ENCODE measurements at regions not wholly inside any gene's neighbourhood (a gene's known extent, or its start where the extent isn't known, plus 50 kb on each side); places are given as distances from the start of the nearest gene placed in this dataset.

GRCh38 chr3:17935222-17935621, 192.8 kb upstream of the TBC1D5 start:
- H3K36me3 Mint-ChIP-seq (ENCODE audit: low read depth) = no peaks in the 10 kb centered on the region
- ATAC-seq (no peak), DNase-seq (no peak)
- no peaks in the 10 kb centered on the region for H3K4me1 Mint-ChIP-seq
- no peak overlapping the region for H3K27ac Mint-ChIP-seq
- H3K4me3 Mint-ChIP-seq = no peak overlapping the region
- H3K27me3 Mint-ChIP-seq = peaks cover 38% of the 10 kb centered on the region
- peaks cover 4% of the 10 kb centered on the region for H3K9me3 ChIP-seq (ENCODE audit: control insufficient read depth, low read length, poor library complexity, severe bottlenecking)

- no peak for ATAC-seq
- no peak overlapping the region for H3K4me3 Mint-ChIP-seq
- H3K4me1 Mint-ChIP-seq = no peaks in the 10 kb centered on the region
- DNase-seq = no peak
- H3K27ac Mint-ChIP-seq = no peak overlapping the region
- H3K27me3 Mint-ChIP-seq = peaks cover 43% of the 10 kb centered on the region
- H3K9me3 ChIP-seq (ENCODE audit: control insufficient read depth, low read length, poor library complexity, severe bottlenecking) = peaks cover 4% of the 10 kb centered on the region
- no peaks in the 10 kb centered on the region for H3K36me3 Mint-ChIP-seq (ENCODE audit: low read depth)
These were observed 189.8 kb upstream of the TBC1D5 start for GRCh38 chr3:17932136-17932771.

- no peak overlapping the region for H3K4me3 Mint-ChIP-seq
- DNase-seq (no peak), ATAC-seq (no peak)
- H3K27ac Mint-ChIP-seq = no peak overlapping the region
- H3K27me3 Mint-ChIP-seq = peaks cover 36% of the 10 kb centered on the region
- no peaks in the 10 kb centered on the region for H3K4me1 Mint-ChIP-seq
- H3K9me3 ChIP-seq (ENCODE audit: control insufficient read depth, low read length, poor library complexity, severe bottlenecking) = peaks cover 4% of the 10 kb centered on the region
- no peaks in the 10 kb centered on the region for H3K36me3 Mint-ChIP-seq (ENCODE audit: low read depth)
These were observed 188.7 kb upstream of the TBC1D5 start for GRCh38 chr3:17931131-17931530.

GRCh38 chr3:17928502-17929145, 186.2 kb upstream of the TBC1D5 start:
- ATAC-seq = no peak
- H3K9me3 ChIP-seq (ENCODE audit: control insufficient read depth, low read length, poor library complexity, severe bottlenecking) = no peaks in the 10 kb centered on the region
- Mint-ChIP-seq H3K4me1 (no peaks in the 10 kb centered on the region), H3K4me3 (no peak overlapping the region), H3K27ac (no peak overlapping the region), H3K36me3 (ENCODE audit: low read depth) (no peaks in the 10 kb centered on the region), H3K27me3 (peaks cover 14% of the 10 kb centered on the region)
- no peak for DNase-seq

- Mint-ChIP-seq H3K4me1 (no peaks in the 10 kb centered on the region), H3K27ac (no peak overlapping the region), H3K4me3 (no peak overlapping the region), H3K27me3 (peaks cover 14% of the 10 kb centered on the region), H3K36me3 (ENCODE audit: low read depth) (no peaks in the 10 kb centered on the region)
- no peak for ATAC-seq
- H3K9me3 ChIP-seq (ENCODE audit: control insufficient read depth, low read length, poor library complexity, severe bottlenecking) = no peaks in the 10 kb centered on the region
- no peak for DNase-seq
These were observed 184.6 kb upstream of the TBC1D5 start for GRCh38 chr3:17927036-17927435.

GRCh38 chr3:17915341-17915740, 172.9 kb upstream of the TBC1D5 start:
- peaks cover 52% of the 10 kb centered on the region for H3K27me3 Mint-ChIP-seq
- DNase-seq = no peak
- no peak for ATAC-seq
- H3K27ac Mint-ChIP-seq = no peak overlapping the region
- H3K9me3 ChIP-seq (ENCODE audit: control insufficient read depth, low read length, poor library complexity, severe bottlenecking) = no peaks in the 10 kb centered on the region
- H3K36me3 Mint-ChIP-seq (ENCODE audit: low read depth) = no peaks in the 10 kb centered on the region
- no peak overlapping the region for H3K4me3 Mint-ChIP-seq
- no peaks in the 10 kb centered on the region for H3K4me1 Mint-ChIP-seq

GRCh38 chr3:17913359-17913758, 170.9 kb upstream of the TBC1D5 start:
- peaks cover 49% of the 10 kb centered on the region for H3K27me3 Mint-ChIP-seq
- no peaks in the 10 kb centered on the region for H3K4me1 Mint-ChIP-seq
- ATAC-seq (no peak), DNase-seq (no peak)
- no peaks in the 10 kb centered on the region for H3K9me3 ChIP-seq (ENCODE audit: control insufficient read depth, low read length, poor library complexity, severe bottlenecking)
- H3K27ac Mint-ChIP-seq = no peak overlapping the region
- H3K36me3 Mint-ChIP-seq (ENCODE audit: low read depth) = no peaks in the 10 kb centered on the region
- H3K4me3 Mint-ChIP-seq = no peak overlapping the region

- ATAC-seq = no peak
- H3K27me3 Mint-ChIP-seq = peaks cover 42% of the 10 kb centered on the region
- DNase-seq = no peak
- H3K9me3 ChIP-seq (ENCODE audit: control insufficient read depth, low read length, poor library complexity, severe bottlenecking) = no peaks in the 10 kb centered on the region
- no peaks in the 10 kb centered on the region for H3K4me1 Mint-ChIP-seq
- no peaks in the 10 kb centered on the region for H3K36me3 Mint-ChIP-seq (ENCODE audit: low read depth)
- H3K27ac Mint-ChIP-seq = no peak overlapping the region
- H3K4me3 Mint-ChIP-seq = no peak overlapping the region
These were observed 169.7 kb upstream of the TBC1D5 start for GRCh38 chr3:17911986-17912760.

GRCh38 chr3:17910922-17911321, 168.5 kb upstream of the TBC1D5 start:
- Mint-ChIP-seq H3K36me3 (ENCODE audit: low read depth) (no peaks in the 10 kb centered on the region), H3K4me1 (no peaks in the 10 kb centered on the region), H3K27ac (no peak overlapping the region), H3K27me3 (peaks cover 43% of the 10 kb centered on the region), H3K4me3 (no peak overlapping the region)
- H3K9me3 ChIP-seq (ENCODE audit: control insufficient read depth, low read length, poor library complexity, severe bottlenecking) = no peaks in the 10 kb centered on the region
- ATAC-seq (no peak), DNase-seq (no peak)

GRCh38 chr3:17909714-17910113, 167.3 kb upstream of the TBC1D5 start:
- peaks cover 45% of the 10 kb centered on the region for H3K27me3 Mint-ChIP-seq

GRCh38 chr3:17908399-17909191, 166.2 kb upstream of the TBC1D5 start:
- H3K4me1 Mint-ChIP-seq = no peaks in the 10 kb centered on the region
- H3K27me3 Mint-ChIP-seq = peaks cover 52% of the 10 kb centered on the region
- DNase-seq (no peak), ATAC-seq (no peak)
- no peak overlapping the region for H3K4me3 Mint-ChIP-seq
- H3K27ac Mint-ChIP-seq = no peak overlapping the region
- peaks cover 6% of the 10 kb centered on the region for H3K36me3 Mint-ChIP-seq (ENCODE audit: low read depth)
- H3K9me3 ChIP-seq (ENCODE audit: control insufficient read depth, low read length, poor library complexity, severe bottlenecking) = no peaks in the 10 kb centered on the region

More at GRCh38 chr3:17909714-17910113, 167.3 kb upstream of the TBC1D5 start:
- Mint-ChIP-seq H3K27ac (no peak overlapping the region), H3K4me3 (no peak overlapping the region), H3K36me3 (ENCODE audit: low read depth) (peaks cover 4% of the 10 kb centered on the region), H3K4me1 (no peaks in the 10 kb centered on the region)
- DNase-seq = no peak
- no peaks in the 10 kb centered on the region for H3K9me3 ChIP-seq (ENCODE audit: control insufficient read depth, low read length, poor library complexity, severe bottlenecking)
- no peak for ATAC-seq

GRCh38 chr3:17905996-17906395, 163.6 kb upstream of the TBC1D5 start:
- no peak for DNase-seq
- ATAC-seq = no peak
- H3K9me3 ChIP-seq (ENCODE audit: control insufficient read depth, low read length, poor library complexity, severe bottlenecking) = no peaks in the 10 kb centered on the region
- Mint-ChIP-seq H3K36me3 (ENCODE audit: low read depth) (peaks cover 6% of the 10 kb centered on the region), H3K4me3 (no peak overlapping the region), H3K4me1 (no peaks in the 10 kb centered on the region), H3K27me3 (peaks cover 34% of the 10 kb centered on the region), H3K27ac (no peak overlapping the region)

GRCh38 chr3:17901893-17902292, 159.5 kb upstream of the TBC1D5 start:
- H3K36me3 Mint-ChIP-seq (ENCODE audit: low read depth) = peaks cover 6% of the 10 kb centered on the region
- H3K4me3 Mint-ChIP-seq = no peak overlapping the region
- H3K9me3 ChIP-seq (ENCODE audit: control insufficient read depth, low read length, poor library complexity, severe bottlenecking) = no peaks in the 10 kb centered on the region
- no peak for DNase-seq
- H3K27ac Mint-ChIP-seq = no peak overlapping the region
- no peak for ATAC-seq
- peaks cover 22% of the 10 kb centered on the region for H3K27me3 Mint-ChIP-seq
- no peaks in the 10 kb centered on the region for H3K4me1 Mint-ChIP-seq
